ENCODE measurements at regions not wholly inside any gene's neighbourhood (a gene's known extent, or its start where the extent isn't known, plus 50 kb on each side); places are given as distances from the start of the nearest gene placed in this dataset.

- no peak for DNase-seq (ENCODE audit: low read depth)
- no peak overlapping the region for H3K4me3 ChIP-seq (ENCODE audit: low read depth, low read length)
- TF ChIP-seq CTCF (IDR thresholded peaks at IDR 0.05; ENCODE audit: insufficient read depth, low read depth, low read length, missing control alignments) = no peak
Measured at GRCh38 chr6:154885214-154885613, 109.9 kb upstream of the TIAM2 start.

GRCh38 chr6:154886016-154886415 lies 109.1 kb upstream of the TIAM2 start:
- no peak overlapping the region for H3K4me3 ChIP-seq (ENCODE audit: low read depth, low read length)
- no peak for DNase-seq (ENCODE audit: low read depth)
- TF ChIP-seq CTCF (IDR thresholded peaks at IDR 0.05; ENCODE audit: insufficient read depth, low read depth, low read length, missing control alignments) = no peak

GRCh38 chr6:154886471-154886870 lies 108.6 kb upstream of the TIAM2 start:
- no peak for DNase-seq (ENCODE audit: low read depth)
- no peak for TF ChIP-seq CTCF (IDR thresholded peaks at IDR 0.05; ENCODE audit: insufficient read depth, low read depth, low read length, missing control alignments)
- H3K4me3 ChIP-seq (ENCODE audit: low read depth, low read length) = no peak overlapping the region

GRCh38 chr6:154887051-154887450 lies 108.1 kb upstream of the TIAM2 start:
- H3K4me3 ChIP-seq (ENCODE audit: low read depth, low read length) = no peak overlapping the region
- TF ChIP-seq CTCF (IDR thresholded peaks at IDR 0.05; ENCODE audit: insufficient read depth, low read depth, low read length, missing control alignments) = no peak
- no peak for DNase-seq (ENCODE audit: low read depth)

GRCh38 chr6:154888421-154889295 lies 106.5 kb upstream of the TIAM2 start:
- DNase-seq (ENCODE audit: low read depth) = no peak
- H3K4me3 ChIP-seq (ENCODE audit: low read depth, low read length) = no peak overlapping the region
- no peak for TF ChIP-seq CTCF (IDR thresholded peaks at IDR 0.05; ENCODE audit: insufficient read depth, low read depth, low read length, missing control alignments)

GRCh38 chr6:154890874-154891273 lies 104.2 kb upstream of the TIAM2 start:
- H3K4me3 ChIP-seq (ENCODE audit: low read depth, low read length) = no peak overlapping the region

More at GRCh38 chr6:154890874-154891273, 104.2 kb upstream of the TIAM2 start:
- TF ChIP-seq CTCF (IDR thresholded peaks at IDR 0.05; ENCODE audit: insufficient read depth, low read depth, low read length, missing control alignments) = no peak
- DNase-seq (ENCODE audit: low read depth) = no peak

All from GM12865 (cell line).